ENCODE measurements at regions not wholly inside any gene's neighbourhood (a gene's known extent, or its start where the extent isn't known, plus 50 kb on each side); places are given as distances from the start of the nearest gene placed in this dataset.
A peak's percentile ranks its signal among the peaks of the same experiment; 100 is the strongest.

GRCh38 chr2:177098001-177098613 lies 114.5 kb upstream of the HNRNPA3 start:
- no peak for DNase-seq

GRCh38 chr2:177101930-177102329 lies 110.7 kb upstream of the HNRNPA3 start:
- DNase-seq: no peak

- DNase-seq: peak in 1 of 2 experiments; percentile 2
These were observed 106.4 kb upstream of the HNRNPA3 start for GRCh38 chr2:177106212-177106611.

GRCh38 chr2:177108890-177109289 lies 103.7 kb upstream of the HNRNPA3 start:
- DNase-seq: no peak

GRCh38 chr2:177114712-177115111 lies 97.9 kb upstream of the HNRNPA3 start:
- DNase-seq: no peak

GRCh38 chr2:177117755-177118154 lies 94.8 kb upstream of the HNRNPA3 start:
- no peak for DNase-seq

GRCh38 chr2:177118636-177119035 lies 94.0 kb upstream of the HNRNPA3 start:
- DNase-seq: no peak

GRCh38 chr2:177119099-177119498 lies 93.5 kb upstream of the HNRNPA3 start:
- no peak for DNase-seq

GRCh38 chr2:177123048-177123447 lies 89.5 kb upstream of the HNRNPA3 start:
- DNase-seq: no peak

GRCh38 chr2:177124371-177124770 lies 88.2 kb upstream of the HNRNPA3 start:
- DNase-seq: no peak

- DNase-seq: no peak
These were observed 84.8 kb upstream of the HNRNPA3 start for GRCh38 chr2:177127821-177128220.

- DNase-seq: no peak
These were observed 83.0 kb upstream of the HNRNPA3 start for GRCh38 chr2:177129610-177130009.

- DNase-seq: no peak
These were observed 80.7 kb upstream of the HNRNPA3 start for GRCh38 chr2:177131858-177132257.

- no peak for DNase-seq
These were observed 73.8 kb upstream of the HNRNPA3 start for GRCh38 chr2:177138823-177139222.

- DNase-seq: no peak
These were observed 70.7 kb upstream of the HNRNPA3 start for GRCh38 chr2:177141866-177142265.

GRCh38 chr2:177143444-177143843 lies 69.2 kb upstream of the HNRNPA3 start:
- peak; percentile 10 to 18 for DNase-seq

- peak in 1 of 2 experiments; percentile 68 for DNase-seq
These were observed 65.4 kb upstream of the HNRNPA3 start for GRCh38 chr2:177147093-177147694.

GRCh38 chr2:177147834-177148445 lies 64.7 kb upstream of the HNRNPA3 start:
- no peak for DNase-seq

GRCh38 chr2:177148477-177149154 lies 64.0 kb upstream of the HNRNPA3 start:
- DNase-seq: peak; percentile 54 to 82

- DNase-seq: no peak
These were observed 63.5 kb upstream of the HNRNPA3 start for GRCh38 chr2:177149155-177149503.

- no peak for DNase-seq
These were observed 58.8 kb upstream of the HNRNPA3 start for GRCh38 chr2:177153805-177154204.

GRCh38 chr2:177154809-177155208 lies 57.8 kb upstream of the HNRNPA3 start:
- no peak for DNase-seq

- DNase-seq: no peak
These were observed 57.0 kb upstream of the HNRNPA3 start for GRCh38 chr2:177155631-177156030.
